ENCODE measurements at regions not wholly inside any gene's neighbourhood (a gene's known extent, or its start where the extent isn't known, plus 50 kb on each side); places are given as distances from the start of the nearest gene placed in this dataset.
A peak's percentile ranks its signal among the peaks of the same experiment; 100 is the strongest.

DNA sequence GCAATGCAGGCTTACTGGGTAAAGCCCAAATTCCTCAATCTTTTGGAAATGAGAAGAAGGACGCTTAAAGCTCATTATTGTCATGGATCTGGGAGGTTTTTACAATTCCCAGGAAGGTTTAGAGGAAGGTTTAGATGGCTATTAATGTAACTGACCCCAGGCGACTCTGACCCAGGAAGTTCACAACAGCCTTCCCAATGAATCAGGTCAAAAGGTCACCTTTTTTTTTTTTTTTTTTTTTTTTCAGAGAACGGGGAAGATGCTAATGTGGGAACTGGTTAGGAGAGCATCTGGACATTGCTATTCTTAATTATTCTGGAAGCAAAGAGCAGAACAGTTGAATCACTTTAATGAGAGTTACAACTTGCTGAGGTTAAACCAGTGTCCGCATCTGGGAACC, 149.9 kb upstream of the ITGB1 start:
- no peak for DNase-seq
- peaks cover 10% of the 10 kb centered on the region for H3K9me3 ChIP-seq (ENCODE audit: control insufficient read depth, low read depth, low read length)
- H3K27ac ChIP-seq (ENCODE audit: insufficient read length, low read depth, low read length): no peak overlapping the region
- no peak overlapping the region for H3K18ac ChIP-seq (ENCODE audit: insufficient read length, low read depth, low read length)
- H2BK12ac ChIP-seq (ENCODE audit: insufficient read length, low read depth, low read length): no peak overlapping the region
- H3K56ac ChIP-seq (ENCODE audit: insufficient read length, low read depth, low read length): no peak overlapping the region
- H2BK20ac ChIP-seq (ENCODE audit: low read depth, low read length, poor library complexity, severe bottlenecking): no peak overlapping the region
- H3K23me2 ChIP-seq (ENCODE audit: insufficient read length, low read depth, low read length, poor library complexity, severe bottlenecking): no peaks in the 10 kb centered on the region
- no peak overlapping the region for H3K23ac ChIP-seq (ENCODE audit: insufficient read length, low read depth, low read length)
- H3K36me3 Mint-ChIP-seq (ENCODE audit: insufficient read depth in 1 of 3, low read depth in 3 of 3): peaks cover 0 to 20% (median 12%) of the 10 kb centered on the region in 3 experiments; a peak in 5 of 7 replicates
- no peak overlapping the region for H2BK120ac ChIP-seq (ENCODE audit: low read depth, low read length, poor library complexity, severe bottlenecking)
- H3K4me2 ChIP-seq (ENCODE audit: insufficient read depth, insufficient read length, low read length): no peak overlapping the region
- H4K20me1 ChIP-seq (ENCODE audit: control insufficient read depth, insufficient read depth, insufficient read length): no peaks in the 10 kb centered on the region
- H4K8ac ChIP-seq (replicated peaks; ENCODE audit: insufficient read length, low read depth, low read length): no peak overlapping the region
- peaks cover 10% of the 10 kb centered on the region for H3K27me3 Mint-ChIP-seq (ENCODE audit: low read depth)
- no peaks in the 10 kb centered on the region for H3K27me3 ChIP-seq (ENCODE audit: insufficient read depth, low read length)
- TF ChIP-seq, protein P1, sequence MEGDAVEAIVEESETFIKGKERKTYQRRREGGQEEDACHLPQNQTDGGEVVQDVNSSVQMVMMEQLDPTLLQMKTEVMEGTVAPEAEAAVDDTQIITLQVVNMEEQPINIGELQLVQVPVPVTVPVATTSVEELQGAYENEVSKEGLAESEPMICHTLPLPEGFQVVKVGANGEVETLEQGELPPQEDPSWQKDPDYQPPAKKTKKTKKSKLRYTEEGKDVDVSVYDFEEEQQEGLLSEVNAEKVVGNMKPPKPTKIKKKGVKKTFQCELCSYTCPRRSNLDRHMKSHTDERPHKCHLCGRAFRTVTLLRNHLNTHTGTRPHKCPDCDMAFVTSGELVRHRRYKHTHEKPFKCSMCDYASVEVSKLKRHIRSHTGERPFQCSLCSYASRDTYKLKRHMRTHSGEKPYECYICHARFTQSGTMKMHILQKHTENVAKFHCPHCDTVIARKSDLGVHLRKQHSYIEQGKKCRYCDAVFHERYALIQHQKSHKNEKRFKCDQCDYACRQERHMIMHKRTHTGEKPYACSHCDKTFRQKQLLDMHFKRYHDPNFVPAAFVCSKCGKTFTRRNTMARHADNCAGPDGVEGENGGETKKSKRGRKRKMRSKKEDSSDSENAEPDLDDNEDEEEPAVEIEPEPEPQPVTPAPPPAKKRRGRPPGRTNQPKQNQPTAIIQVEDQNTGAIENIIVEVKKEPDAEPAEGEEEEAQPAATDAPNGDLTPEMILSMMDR (conservative IDR thresholded peaks at IDR 0.05): no peak
- peaks cover 3% of the 10 kb centered on the region; the same call in 1 of the 2 replicates for H3K4me1 ChIP-seq (ENCODE audit: insufficient read depth, low read length)
- no peak overlapping the region for H3K4me3 Mint-ChIP-seq
- H4K91ac ChIP-seq (ENCODE audit: insufficient read length, low read depth, low read length): no peak overlapping the region
- 0 out of 7 replicates have a peak overlapping the region, but pooled peaks of 1 of the 3 experiments have one; percentile 19 for H3K27ac Mint-ChIP-seq
- no peak overlapping the region for H4K5ac ChIP-seq (ENCODE audit: insufficient read length, low read depth, low read length)
- H3K9ac ChIP-seq (ENCODE audit: extremely low read depth, insufficient read length, low read length): no peak overlapping the region
- no peak overlapping the region for H2AFZ ChIP-seq (ENCODE audit: low read length)
- H3K14ac ChIP-seq (ENCODE audit: insufficient read depth, low read length): no peak overlapping the region
- peaks cover 9 to 12% of the 10 kb centered on the region in 2 experiments; a peak in 4 of 5 replicates for H3K9me3 Mint-ChIP-seq
- no peaks in the 10 kb centered on the region for H3K79me2 ChIP-seq (ENCODE audit: insufficient read depth, low read length)
- peaks cover 35 to 39% of the 10 kb centered on the region in 2 experiments for H3K4me1 Mint-ChIP-seq
- H2BK15ac ChIP-seq (ENCODE audit: low read depth, low read length): no peak overlapping the region
- H2AK5ac ChIP-seq (ENCODE audit: insufficient read length, low read length): no peak overlapping the region
- no peak overlapping the region for H3K4ac ChIP-seq (ENCODE audit: low read depth, low read length)
- no peak overlapping the region for H3T11ph ChIP-seq (ENCODE audit: low read length)
- no peak overlapping the region for H2BK5ac ChIP-seq (ENCODE audit: insufficient read length, low read length)
- no CpG with 5 or more reads among the region's 4 CpGs for WGBS (ENCODE audit: extremely low coverage, insufficient read length, low lambda C conversion rate)
- no peaks in the 10 kb centered on the region for H3K79me1 ChIP-seq (ENCODE audit: insufficient read depth, low read depth, low read length, poor library complexity, severe bottlenecking)

All from H9 (cell line).